ENCODE measurements at regions not wholly inside any gene's neighbourhood (a gene's known extent, or its start where the extent isn't known, plus 50 kb on each side); places are given as distances from the start of the nearest gene placed in this dataset.

GRCh38 chr22:48729499-48730171, 1098.0 kb downstream of the BRD1 start:
- H3K27me3 ChIP-seq: no peaks in the 10 kb centered on the region
- H3K9me3 ChIP-seq (ENCODE audit: low read depth): no peaks in the 10 kb centered on the region
- no peaks in the 10 kb centered on the region for H3K4me1 ChIP-seq (ENCODE audit: low read depth)
- no peaks in the 10 kb centered on the region for H3K36me3 ChIP-seq
- no peak for DNase-seq (ENCODE audit: low read depth in 1 of 2, low spot score in 1 of 2)
- TF ChIP-seq CTCF (IDR thresholded peaks at IDR 0.05; ENCODE audit: low read depth, low read length): no peak
- H3K27ac ChIP-seq: no peak overlapping the region
- H3K4me3 ChIP-seq: no peak overlapping the region

- Histone ChIP-seq H3K9me3 (ENCODE audit: low read depth) (no peaks in the 10 kb centered on the region), H3K27me3 (no peaks in the 10 kb centered on the region)
Observed at GRCh38 chr22:48727454-48728058, 1100.1 kb downstream of the BRD1 start.

DNA sequence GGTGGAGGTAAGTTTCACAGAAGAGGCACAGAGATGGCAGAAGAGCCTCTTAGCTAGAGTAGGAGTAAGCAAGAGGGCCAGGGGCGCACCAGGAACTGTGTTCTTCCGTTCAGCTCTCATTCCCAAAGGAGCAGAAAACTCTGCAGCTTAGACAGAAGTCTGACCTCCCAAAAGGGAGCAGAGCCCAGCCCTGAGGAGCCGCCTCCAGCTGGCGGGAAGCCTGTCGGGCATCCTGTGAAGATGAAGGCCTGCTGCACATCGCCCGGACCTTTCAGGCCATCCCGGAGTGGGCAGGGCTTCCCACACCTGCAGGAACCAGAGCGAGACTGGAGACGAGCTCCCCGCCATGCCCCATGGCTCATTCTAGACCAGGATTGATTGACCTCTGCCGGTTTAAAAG, 1102.8 kb downstream of the BRD1 start:
- Histone ChIP-seq H3K36me3 (no peaks in the 10 kb centered on the region), H3K4me3 (no peak overlapping the region), H3K27me3 (no peaks in the 10 kb centered on the region), H3K9me3 (ENCODE audit: low read depth) (no peaks in the 10 kb centered on the region), H3K27ac (no peak overlapping the region), H3K4me1 (ENCODE audit: low read depth) (no peaks in the 10 kb centered on the region)
- no peak for DNase-seq (ENCODE audit: low read depth in 1 of 2, low spot score in 1 of 2)
- no peak for TF ChIP-seq CTCF (IDR thresholded peaks at IDR 0.05; ENCODE audit: low read depth, low read length)

More at GRCh38 chr22:48727454-48728058, 1100.1 kb downstream of the BRD1 start:
- Histone ChIP-seq H3K36me3 (no peaks in the 10 kb centered on the region), H3K4me3 (no peak overlapping the region), H3K4me1 (ENCODE audit: low read depth) (no peaks in the 10 kb centered on the region), H3K27ac (no peak overlapping the region)
- no peak for DNase-seq (ENCODE audit: low read depth in 1 of 2, low spot score in 1 of 2)
- TF ChIP-seq CTCF (IDR thresholded peaks at IDR 0.05; ENCODE audit: low read depth, low read length): no peak

DNA sequence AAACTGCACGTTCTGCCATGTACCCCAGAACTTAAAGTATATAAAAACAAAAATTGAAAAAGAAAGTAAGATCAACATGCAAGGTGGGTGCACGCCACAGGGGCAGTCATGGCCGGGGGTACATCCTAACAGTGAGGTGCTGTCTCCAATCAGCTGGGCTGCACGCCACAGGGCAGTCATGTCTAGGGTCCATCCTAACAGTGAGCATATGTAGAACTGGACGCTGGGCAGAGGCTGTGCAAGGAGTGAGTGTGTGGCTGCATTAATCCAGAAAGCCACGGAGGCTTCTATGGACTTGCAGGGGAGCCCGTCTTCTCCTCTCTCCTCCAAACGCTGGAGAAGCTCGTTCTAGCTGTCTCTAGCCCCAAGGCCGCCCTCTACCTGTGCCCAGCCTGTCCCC, 1105.0 kb downstream of the BRD1 start:
- DNase-seq (ENCODE audit: low read depth in 1 of 2, low spot score in 1 of 2): no peak
- H3K27ac ChIP-seq: no peak overlapping the region
- no peaks in the 10 kb centered on the region for H3K36me3 ChIP-seq
- no peaks in the 10 kb centered on the region for H3K4me1 ChIP-seq (ENCODE audit: low read depth)
- no peak for TF ChIP-seq CTCF (IDR thresholded peaks at IDR 0.05; ENCODE audit: low read depth, low read length)
- H3K4me3 ChIP-seq: no peak overlapping the region
- H3K27me3 ChIP-seq: no peaks in the 10 kb centered on the region
- no peaks in the 10 kb centered on the region for H3K9me3 ChIP-seq (ENCODE audit: low read depth)

DNA sequence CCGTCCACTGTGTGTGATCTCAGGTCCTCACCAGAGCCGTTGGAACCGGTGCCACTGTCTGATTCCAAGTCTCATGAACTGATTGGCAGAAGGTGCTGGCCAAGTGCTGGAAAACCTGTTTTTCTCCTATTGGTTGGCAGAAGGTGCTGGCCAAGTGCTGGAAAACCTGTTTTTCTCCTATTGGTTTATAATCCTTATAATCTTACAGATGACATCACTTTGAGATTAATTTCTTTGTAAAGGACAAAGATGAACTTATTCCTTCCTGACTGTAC, 1106.3 kb downstream of the BRD1 start:
- no peak overlapping the region for H3K4me3 ChIP-seq
- no peak for TF ChIP-seq CTCF (IDR thresholded peaks at IDR 0.05; ENCODE audit: low read depth, low read length)
- H3K36me3 ChIP-seq: no peaks in the 10 kb centered on the region
- H3K4me1 ChIP-seq (ENCODE audit: low read depth): no peaks in the 10 kb centered on the region
- H3K27me3 ChIP-seq: no peaks in the 10 kb centered on the region
- H3K9me3 ChIP-seq (ENCODE audit: low read depth): no peaks in the 10 kb centered on the region
- no peak overlapping the region for H3K27ac ChIP-seq
- no peak for DNase-seq (ENCODE audit: low read depth in 1 of 2, low spot score in 1 of 2)
